ENCODE measurements at regions not wholly inside any gene's neighbourhood (a gene's known extent, or its start where the extent isn't known, plus 50 kb on each side); places are given as distances from the start of the nearest gene placed in this dataset.

DNA sequence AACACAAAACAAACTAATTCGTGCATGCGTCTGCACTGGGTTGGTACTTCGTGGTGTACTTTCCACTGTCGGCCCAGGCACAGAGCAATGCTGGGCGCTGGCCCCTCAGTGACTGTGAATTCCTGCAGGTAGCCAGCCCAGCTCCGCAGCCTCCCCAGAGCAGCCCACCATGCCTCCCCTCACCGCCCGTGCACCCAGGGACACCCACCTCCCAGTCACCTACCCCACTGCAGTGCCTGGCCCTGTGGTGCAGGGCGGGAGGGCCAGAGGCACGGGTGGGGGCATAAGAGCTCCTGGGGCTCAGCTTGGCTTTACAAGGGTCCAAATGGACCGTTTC, 93.1 kb upstream of the ZNF507 start:
- Histone ChIP-seq H3K27me3 (no peaks in the 10 kb centered on the region), H3K27ac (no peak overlapping the region), H3K4me3 (no peak overlapping the region), H3K4me1 (no peaks in the 10 kb centered on the region), H3K36me3 (no peaks in the 10 kb centered on the region), H3K9me3 (no peaks in the 10 kb centered on the region)
- TF ChIP-seq POLR2A (IDR thresholded peaks at IDR 0.05) (no peak), POLR2AphosphoS5 (IDR thresholded peaks at IDR 0.05; ENCODE audit: insufficient read depth in 1 of 2, low read depth in 1 of 2) (no peak)
- TF ChIP-seq, protein P1, sequence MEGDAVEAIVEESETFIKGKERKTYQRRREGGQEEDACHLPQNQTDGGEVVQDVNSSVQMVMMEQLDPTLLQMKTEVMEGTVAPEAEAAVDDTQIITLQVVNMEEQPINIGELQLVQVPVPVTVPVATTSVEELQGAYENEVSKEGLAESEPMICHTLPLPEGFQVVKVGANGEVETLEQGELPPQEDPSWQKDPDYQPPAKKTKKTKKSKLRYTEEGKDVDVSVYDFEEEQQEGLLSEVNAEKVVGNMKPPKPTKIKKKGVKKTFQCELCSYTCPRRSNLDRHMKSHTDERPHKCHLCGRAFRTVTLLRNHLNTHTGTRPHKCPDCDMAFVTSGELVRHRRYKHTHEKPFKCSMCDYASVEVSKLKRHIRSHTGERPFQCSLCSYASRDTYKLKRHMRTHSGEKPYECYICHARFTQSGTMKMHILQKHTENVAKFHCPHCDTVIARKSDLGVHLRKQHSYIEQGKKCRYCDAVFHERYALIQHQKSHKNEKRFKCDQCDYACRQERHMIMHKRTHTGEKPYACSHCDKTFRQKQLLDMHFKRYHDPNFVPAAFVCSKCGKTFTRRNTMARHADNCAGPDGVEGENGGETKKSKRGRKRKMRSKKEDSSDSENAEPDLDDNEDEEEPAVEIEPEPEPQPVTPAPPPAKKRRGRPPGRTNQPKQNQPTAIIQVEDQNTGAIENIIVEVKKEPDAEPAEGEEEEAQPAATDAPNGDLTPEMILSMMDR (IDR thresholded peaks at IDR 0.05) = no peak
- intact Hi-C loops (cut with DNase I) = no loop called here
- DNase-seq (ENCODE audit: extremely low spot score in 2 of 2) = no peak

DNA sequence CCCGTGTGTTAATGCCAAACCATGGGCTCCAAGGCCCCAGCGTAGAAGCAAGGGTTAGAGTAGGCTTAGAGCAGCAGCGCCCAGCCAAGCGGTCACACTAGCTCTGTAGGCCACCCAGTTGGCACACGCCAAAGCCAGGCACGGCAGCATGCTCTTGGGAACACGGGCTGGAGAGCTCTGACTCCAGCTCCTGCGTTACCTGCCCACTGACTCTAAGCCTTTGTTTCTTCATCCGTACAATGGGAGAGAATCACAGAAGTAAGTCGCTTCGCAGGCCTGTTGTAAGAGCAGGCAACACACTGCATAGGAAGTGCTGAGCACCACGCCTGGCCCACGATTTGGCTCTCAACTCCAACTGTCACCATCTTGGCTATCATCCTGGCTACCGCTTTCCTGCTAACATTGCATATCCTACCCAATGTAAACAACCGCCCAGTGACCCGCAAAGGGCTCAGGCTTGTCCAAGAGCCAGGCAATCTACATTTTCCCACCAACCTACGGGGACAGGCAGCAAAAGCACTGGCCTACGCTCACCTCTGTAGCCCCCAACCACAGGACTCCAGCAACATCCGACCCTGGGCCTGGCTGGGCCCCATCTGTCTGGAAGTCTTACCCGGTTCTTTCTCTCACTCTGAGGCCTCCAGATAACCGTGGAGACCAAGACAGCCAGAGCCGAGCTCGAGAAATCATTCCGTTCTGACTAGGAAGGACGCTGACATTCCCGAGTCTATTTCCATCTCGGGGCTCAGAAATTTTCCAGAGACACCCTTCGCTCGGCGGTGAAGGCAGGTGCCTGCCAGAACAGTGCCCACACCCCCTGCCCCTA, 91.5 kb upstream of the ZNF507 start:
- peak in 1 of 2 donors; percentile 88 for DNase-seq (ENCODE audit: extremely low spot score in 2 of 2)
- Histone ChIP-seq H3K9me3 (no peaks in the 10 kb centered on the region), H3K36me3 (no peaks in the 10 kb centered on the region), H3K4me3 (no peak overlapping the region), H3K27ac (no peak overlapping the region), H3K4me1 (no peaks in the 10 kb centered on the region), H3K27me3 (no peaks in the 10 kb centered on the region)
- intact Hi-C loops (cut with DNase I) = no loop called here
- TF ChIP-seq POLR2AphosphoS5 (IDR thresholded peaks at IDR 0.05; ENCODE audit: insufficient read depth in 1 of 2, low read depth in 1 of 2) (no peak), POLR2A (IDR thresholded peaks at IDR 0.05) (no peak)
- TF ChIP-seq, protein P1 (IDR thresholded peaks at IDR 0.05) = no peak

- no peak for DNase-seq (ENCODE audit: extremely low spot score in 2 of 2)
- TF ChIP-seq POLR2AphosphoS5 (IDR thresholded peaks at IDR 0.05; ENCODE audit: insufficient read depth in 1 of 2, low read depth in 1 of 2) (no peak), POLR2A (IDR thresholded peaks at IDR 0.05) (no peak)
- TF ChIP-seq, protein P1 (IDR thresholded peaks at IDR 0.05) = no peak
- Histone ChIP-seq H3K4me1 (no peaks in the 10 kb centered on the region), H3K27ac (no peak overlapping the region), H3K27me3 (no peaks in the 10 kb centered on the region), H3K9me3 (no peaks in the 10 kb centered on the region), H3K4me3 (no peak overlapping the region), H3K36me3 (no peaks in the 10 kb centered on the region)
- intact Hi-C loops (cut with DNase I) = no loop called here
These were observed 90.9 kb upstream of the ZNF507 start for GRCh38 chr19:32254509-32254890.

DNA sequence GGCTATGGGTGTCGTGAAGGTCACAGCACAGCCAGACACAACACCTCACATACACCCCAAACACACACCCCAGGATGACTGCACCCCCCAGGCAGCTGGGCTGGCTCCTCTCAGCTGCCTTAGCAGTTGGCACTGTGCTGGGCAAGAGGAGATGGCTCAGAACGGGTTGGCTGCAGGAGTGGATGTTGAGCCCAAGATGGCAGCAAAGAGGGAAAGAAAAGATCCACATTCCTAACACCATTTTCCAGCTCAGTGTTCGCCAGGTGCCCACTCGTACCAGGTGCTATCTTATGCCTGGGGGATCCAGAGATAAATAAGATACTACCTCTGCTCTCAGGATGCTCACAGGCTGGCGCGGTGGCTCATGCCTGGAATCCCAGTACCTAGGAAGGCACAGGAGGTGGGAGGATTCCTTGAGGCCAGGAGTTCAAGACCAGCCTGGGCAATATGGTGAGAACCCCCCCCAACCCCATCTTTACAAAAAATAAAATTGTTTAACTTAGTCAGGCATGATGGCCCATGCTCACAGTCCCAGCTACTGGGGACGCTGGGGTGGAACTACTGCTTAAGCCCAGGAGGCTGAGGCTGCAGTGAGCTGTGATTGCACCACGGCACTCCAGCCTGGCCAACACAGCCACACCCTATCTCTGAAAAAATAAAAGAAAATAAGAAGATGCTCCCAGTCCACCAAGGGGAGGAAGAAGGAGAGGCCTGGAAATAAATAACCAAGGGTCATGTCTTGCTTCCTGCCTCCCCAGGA, 89.7 kb upstream of the ZNF507 start:
- no peaks in the 10 kb centered on the region for H3K9me3 ChIP-seq
- peak in 1 of 2 donors; percentile 74 for DNase-seq (ENCODE audit: extremely low spot score in 2 of 2)
- H3K27ac ChIP-seq = no peak overlapping the region
- no peak overlapping the region for H3K4me3 ChIP-seq
- intact Hi-C loops (cut with DNase I) = no loop called here
- H3K4me1 ChIP-seq = no peaks in the 10 kb centered on the region
- TF ChIP-seq POLR2AphosphoS5 (IDR thresholded peaks at IDR 0.05; ENCODE audit: insufficient read depth in 1 of 2, low read depth in 1 of 2) (no peak), POLR2A (IDR thresholded peaks at IDR 0.05) (no peak)
- TF ChIP-seq, protein P1 (IDR thresholded peaks at IDR 0.05) = no peak
- no peaks in the 10 kb centered on the region for H3K36me3 ChIP-seq
- no peaks in the 10 kb centered on the region for H3K27me3 ChIP-seq
